Mesendoderm (in vitro differentiated cells): ENCODE measurements at regions not wholly inside any gene's neighbourhood (a gene's known extent, or its start where the extent isn't known, plus 50 kb on each side); places are given as distances from the start of the nearest gene placed in this dataset.
A peak's percentile ranks its signal among the peaks of the same experiment; 100 is the strongest.
"Not testable (repeated sequence)": the region's sequence is repeated elsewhere in the genome, so short reads cannot be mapped to it uniquely, and the experiment has no call there.

Source experiments
- DNase-seq: peaks from one replicate; pipeline ENCODE4 v3.0.0; 2013
- H2AK5ac ChIP-seq: 2 replicates; pipeline ENCODE4 v1.6.1; 2013; ENCODE audit warnings: low read length, inconsistent platforms
- H2BK120ac ChIP-seq: 2 replicates; pipeline ENCODE4 v1.6.1; 2013; ENCODE audit warnings: low read depth, mild to moderate bottlenecking, low read length, moderate library complexity, mixed read lengths
- H2BK15ac ChIP-seq: replicated peaks from 2 replicates; pipeline ENCODE4 v1.6.1; 2013; ENCODE audit warnings: low read depth, mild to moderate bottlenecking, moderate library complexity
- H2BK5ac ChIP-seq: 2 replicates; pipeline ENCODE4 v1.6.1; 2013; ENCODE audit warnings: low read length, inconsistent platforms
- H3K18ac ChIP-seq: 2 replicates; pipeline ENCODE4 v1.6.1; 2013; ENCODE audit warnings: mild to moderate bottlenecking, low read length, mixed read lengths
- H3K23ac ChIP-seq: one replicate; pipeline ENCODE4 v1.6.1; 2013; ENCODE audit warnings: low read length
- H3K27ac ChIP-seq: 2 replicates; pipeline ENCODE4 v1.5.1; 2013; ENCODE audit warnings: low read depth, mild to moderate bottlenecking, inconsistent platforms, low read length, moderate library complexity
- H3K27me3 ChIP-seq: 2 replicates; pipeline ENCODE4 v1.6.1; 2013; ENCODE audit warnings: low read length, control low read depth, mild to moderate bottlenecking, inconsistent platforms; ENCODE audit not compliant: insufficient read depth, poor library complexity
- H3K36me3 ChIP-seq: 2 replicates; pipeline ENCODE4 v1.6.1; 2013; ENCODE audit warnings: low read length, inconsistent platforms; ENCODE audit not compliant: control insufficient read depth, insufficient read depth
- H3K4ac ChIP-seq: one replicate; pipeline ENCODE4 v1.6.1; 2013; ENCODE audit warnings: low read depth, mild to moderate bottlenecking, low read length, moderate library complexity
- H3K4me1 ChIP-seq: 2 replicates; pipeline ENCODE4 v1.6.1; 2013; ENCODE audit warnings: low read depth, low read length, inconsistent platforms; ENCODE audit not compliant: control insufficient read depth
- H3K4me2 ChIP-seq: 2 replicates; pipeline ENCODE4 v1.6.1; 2013; ENCODE audit warnings: low read length
- H3K4me3 ChIP-seq: 2 replicates; pipeline ENCODE4 v1.5.1; 2013; ENCODE audit warnings: mild to moderate bottlenecking, low read length
- H3K56ac ChIP-seq: one replicate; pipeline ENCODE4 v1.6.1; 2013; ENCODE audit warnings: low read length
- H3K79me1 ChIP-seq: 2 replicates; pipeline ENCODE4 v1.6.1; 2013; ENCODE audit warnings: low read length, inconsistent platforms
- H3K79me2 ChIP-seq: 2 replicates; pipeline ENCODE4 v1.6.1; 2013; ENCODE audit warnings: mild to moderate bottlenecking, low read length; ENCODE audit not compliant: control insufficient read depth, insufficient read depth
- H3K9ac ChIP-seq: 2 replicates; pipeline ENCODE4 v1.6.1; 2013; ENCODE audit warnings: low read length, inconsistent platforms
- H4K5ac ChIP-seq: one replicate; pipeline ENCODE4 v1.6.1; 2013; ENCODE audit warnings: low read length
- H4K8ac ChIP-seq: one replicate; pipeline ENCODE4 v1.6.1; 2013; ENCODE audit warnings: low read depth, mild to moderate bottlenecking, control low read depth, low read length, moderate library complexity
- WGBS: extraction: QIAGEN DNeasy Blood & Tissue Kit; methylation state at CpG from one replicate; pipeline ENCODE4 v1.1.7; 2013; ENCODE audit warnings: low lambda C conversion rate, missing lambda C conversion rate; ENCODE audit not compliant: insufficient coverage; ENCODE audit errors: extremely low coverage; 5-methylcytosine and 5-hydroxymethylcytosine counted together

GRCh38 chr7:152594801-152595200, 81.1 kb downstream of the XRCC2 start:
- Histone ChIP-seq H3K4ac (no peak overlapping the region), H3K79me1 (no peaks in the 10 kb centered on the region)

GRCh38 chr7:152591976-152592375, 84.0 kb downstream of the XRCC2 start:
- Histone ChIP-seq H3K23ac (no peak overlapping the region), H3K9ac (no peak overlapping the region), H4K8ac (no peak overlapping the region), H3K4me1 (no peaks in the 10 kb centered on the region), H2BK5ac (no peak overlapping the region), H3K27me3 (no peaks in the 10 kb centered on the region), H4K5ac (no peak overlapping the region), H3K4me2 (no peak overlapping the region), H3K79me2 (no peaks in the 10 kb centered on the region), H2BK120ac (no peak overlapping the region), H3K4ac (no peak overlapping the region), H2BK15ac (no peak overlapping the region), H3K4me3 (no peak overlapping the region), H3K27ac (no peak overlapping the region), H2AK5ac (no peak overlapping the region), H3K56ac (no peak overlapping the region), H3K36me3 (no peaks in the 10 kb centered on the region), H3K18ac (no peak overlapping the region), H3K79me1 (no peaks in the 10 kb centered on the region)
- WGBS, result no CpG with 5 or more reads among the region's 4 CpGs
- peak; percentile 10 for DNase-seq

More at GRCh38 chr7:152594801-152595200, 81.1 kb downstream of the XRCC2 start:
- Histone ChIP-seq H3K4me3 (no peak overlapping the region), H3K27ac (no peak overlapping the region), H2BK120ac (no peak overlapping the region), H4K5ac (no peak overlapping the region), H4K8ac (no peak overlapping the region), H3K9ac (no peak overlapping the region), H3K4me1 (no peaks in the 10 kb centered on the region), H3K27me3 (no peaks in the 10 kb centered on the region), H2BK5ac (no peak overlapping the region), H3K56ac (no peak overlapping the region), H3K23ac (no peak overlapping the region), H3K79me2 (no peaks in the 10 kb centered on the region), H2AK5ac (no peak overlapping the region), H3K18ac (no peak overlapping the region), H3K4me2 (no peak overlapping the region), H3K36me3 (no peaks in the 10 kb centered on the region), H2BK15ac (no peak overlapping the region)
- DNase-seq, result no peak
- WGBS, result no CpG with 5 or more reads among the region's 9 CpGs

- H2AK5ac ChIP-seq, result no peak overlapping the region
- H3K27ac ChIP-seq, result no peak overlapping the region
- no peak overlapping the region for H3K4me2 ChIP-seq
- no peak overlapping the region for H4K5ac ChIP-seq
- H3K23ac ChIP-seq, result no peak overlapping the region
- H3K36me3 ChIP-seq, result no peaks in the 10 kb centered on the region
- no peaks in the 10 kb centered on the region for H3K27me3 ChIP-seq
- H4K8ac ChIP-seq, result no peak overlapping the region
- no peak overlapping the region for H3K4me3 ChIP-seq
- no peak for DNase-seq
- H3K79me2 ChIP-seq, result no peaks in the 10 kb centered on the region
- no peak overlapping the region for H2BK5ac ChIP-seq
- H3K4ac ChIP-seq, result no peak overlapping the region
- no peak overlapping the region for H2BK120ac ChIP-seq
- H3K18ac ChIP-seq, result no peak overlapping the region
- WGBS, result no CpG with 5 or more reads among the region's 6 CpGs
- no peak overlapping the region for H2BK15ac ChIP-seq
- H3K9ac ChIP-seq, result no peak overlapping the region
- no peaks in the 10 kb centered on the region for H3K79me1 ChIP-seq
- H3K4me1 ChIP-seq, result no peaks in the 10 kb centered on the region
- H3K56ac ChIP-seq, result no peak overlapping the region
Observed at GRCh38 chr7:152590481-152590880, 85.5 kb downstream of the XRCC2 start.

- not testable (repeated sequence) for H3K79me1 ChIP-seq, H3K4me3 ChIP-seq, H2AK5ac ChIP-seq, H3K56ac ChIP-seq, H2BK5ac ChIP-seq, H3K27ac ChIP-seq, H3K27me3 ChIP-seq, H3K9ac ChIP-seq, H2BK15ac ChIP-seq, H3K79me2 ChIP-seq, H3K23ac ChIP-seq, H3K4me1 ChIP-seq, H3K18ac ChIP-seq, H3K36me3 ChIP-seq, H4K8ac ChIP-seq, DNase-seq, H2BK120ac ChIP-seq, H3K4ac ChIP-seq, H3K4me2 ChIP-seq, H4K5ac ChIP-seq
- WGBS, result no CpG with 5 or more reads among the region's 9 CpGs
Observed at GRCh38 chr7:152589821-152590220, 86.1 kb downstream of the XRCC2 start.

DNA sequence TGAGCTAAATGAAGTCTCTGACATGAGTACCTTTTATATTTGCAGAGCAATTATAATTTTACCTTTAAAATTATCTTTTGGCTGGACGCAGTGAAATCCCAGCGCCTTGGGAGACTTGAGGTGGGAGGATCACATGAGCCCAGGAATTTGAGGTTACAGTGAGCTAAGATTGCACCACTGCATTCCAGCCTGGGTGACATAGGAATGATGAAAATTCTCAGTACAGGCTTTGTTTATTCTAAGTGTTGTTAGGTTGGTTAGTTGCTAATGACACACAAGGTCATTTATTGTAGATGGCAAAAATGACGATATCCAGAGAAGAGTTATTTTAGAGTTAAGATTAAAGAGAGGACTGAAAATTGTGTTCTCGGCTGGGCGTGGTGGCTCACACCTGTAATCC, 87.6 kb downstream of the XRCC2 start:
- H3K23ac ChIP-seq, result no peak overlapping the region
- H3K4me2 ChIP-seq, result no peak overlapping the region
- no peak overlapping the region for H3K27ac ChIP-seq
- H3K4me1 ChIP-seq, result no peaks in the 10 kb centered on the region
- H3K9ac ChIP-seq, result no peak overlapping the region
- no peak overlapping the region for H4K8ac ChIP-seq
- no peaks in the 10 kb centered on the region for H3K79me2 ChIP-seq
- DNase-seq, result peak; percentile 80
- no peak overlapping the region for H2BK15ac ChIP-seq
- H2AK5ac ChIP-seq, result no peak overlapping the region
- H3K36me3 ChIP-seq, result no peaks in the 10 kb centered on the region
- H3K4ac ChIP-seq, result no peak overlapping the region
- no peak overlapping the region for H3K18ac ChIP-seq
- H3K4me3 ChIP-seq, result no peak overlapping the region
- H4K5ac ChIP-seq, result no peak overlapping the region
- no peak overlapping the region for H3K56ac ChIP-seq
- no CpG with 5 or more reads among the region's 5 CpGs for WGBS
- H2BK120ac ChIP-seq, result no peak overlapping the region
- no peaks in the 10 kb centered on the region for H3K27me3 ChIP-seq
- no peak overlapping the region for H2BK5ac ChIP-seq
- H3K79me1 ChIP-seq, result no peaks in the 10 kb centered on the region

DNA sequence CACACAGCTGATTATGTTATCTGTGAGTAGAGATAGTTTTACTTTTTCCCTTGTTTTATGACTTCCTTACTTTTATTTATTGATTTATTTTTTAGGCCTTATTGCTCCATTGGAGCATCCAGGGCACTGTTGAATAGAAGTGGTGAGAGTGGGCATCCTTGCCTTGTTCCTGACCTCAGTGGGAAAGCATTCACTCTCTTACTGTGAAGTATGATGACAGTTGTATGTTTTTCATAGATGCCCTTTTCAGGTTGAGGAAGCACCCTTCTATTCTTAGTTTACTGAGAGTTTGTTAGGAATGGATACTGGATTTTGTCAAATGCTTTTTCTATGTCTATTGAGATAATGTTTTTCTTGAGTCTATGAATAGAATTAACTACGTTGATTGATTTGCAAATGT, 88.6 kb downstream of the XRCC2 start:
- WGBS, result no CpG with 5 or more reads among the region's 1 CpG
- no peak overlapping the region for H3K18ac ChIP-seq
- no peaks in the 10 kb centered on the region for H3K79me1 ChIP-seq
- H3K56ac ChIP-seq, result no peak overlapping the region
- no peak overlapping the region for H3K4me3 ChIP-seq
- H3K4ac ChIP-seq, result no peak overlapping the region
- H2AK5ac ChIP-seq, result no peak overlapping the region
- no peaks in the 10 kb centered on the region for H3K27me3 ChIP-seq
- H3K4me2 ChIP-seq, result no peak overlapping the region
- no peak overlapping the region for H2BK5ac ChIP-seq
- no peak overlapping the region for H3K23ac ChIP-seq
- DNase-seq, result no peak
- H2BK15ac ChIP-seq, result no peak overlapping the region
- no peaks in the 10 kb centered on the region for H3K79me2 ChIP-seq
- H3K27ac ChIP-seq, result no peak overlapping the region
- no peak overlapping the region for H4K8ac ChIP-seq
- no peaks in the 10 kb centered on the region for H3K36me3 ChIP-seq
- no peak overlapping the region for H2BK120ac ChIP-seq
- no peak overlapping the region for H4K5ac ChIP-seq
- no peak overlapping the region for H3K9ac ChIP-seq
- H3K4me1 ChIP-seq, result no peaks in the 10 kb centered on the region
